Posterior vena cava (tissue), 2 donors: ENCODE measurements at regions not wholly inside any gene's neighbourhood (a gene's known extent, or its start where the extent isn't known, plus 50 kb on each side); places are given as distances from the start of the nearest gene placed in this dataset.
"Not testable (repeated sequence)": the region's sequence is repeated elsewhere in the genome, so short reads cannot be mapped to it uniquely, and the experiment has no call there.

Experiments used
- DNase-seq: peaks from one replicate; pipeline ENCODE4 v3.0.0-alpha.2; 2020; ENCODE audit warnings: low spot score
- intact Hi-C, 2 donors: fragments of 100-400 bp; cut with DNase I; formaldehyde crosslinking; loops; one replicate each; pipeline versions ENCODE4 v1.14.1 to v1.14.2; 2022 to 2023
- donor health status: DM: yes; HTN: yes; CAD: no.
- donor health status: DM: yes; HTN: yes; CAD: no.

DNA sequence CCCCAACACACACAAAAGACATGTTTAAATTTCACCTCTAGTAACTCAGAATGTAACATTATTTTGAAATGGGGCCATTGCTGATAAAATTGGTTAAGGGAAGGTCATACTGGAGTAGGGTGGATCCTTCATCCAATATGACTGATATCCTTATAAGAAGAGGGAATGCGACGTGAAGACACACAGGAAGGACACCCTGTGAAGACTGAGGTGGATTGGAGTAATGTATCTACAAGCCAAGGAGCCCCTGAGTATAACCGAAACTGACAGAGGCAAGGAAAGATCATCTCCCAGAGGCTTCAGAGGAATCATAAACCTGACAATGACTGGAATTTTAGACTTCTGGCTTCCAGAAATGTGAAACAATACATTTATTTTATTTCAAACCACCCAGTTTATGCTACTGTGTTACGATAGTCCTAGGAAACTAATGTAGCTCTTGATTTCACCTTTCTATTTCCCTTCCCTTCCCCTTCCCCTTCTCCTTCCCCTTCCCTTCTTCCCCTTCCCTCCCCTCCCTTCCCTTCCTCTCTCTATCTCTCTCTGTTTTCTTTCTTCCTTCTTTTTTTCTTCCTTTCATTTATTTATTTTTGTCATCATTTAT lies 1775.4 kb downstream of the LRRC4C start:
- intact Hi-C loops = no loop called here
- DNase-seq = no peak

GRCh38 chr11:39683288-39683950 lies 1776.0 kb downstream of the LRRC4C start:
- intact Hi-C loops = no loop called here
- DNase-seq = no peak

GRCh38 chr11:39681428-39681827 lies 1778.0 kb downstream of the LRRC4C start:
- intact Hi-C loops = no loop called here
- no peak for DNase-seq

DNA sequence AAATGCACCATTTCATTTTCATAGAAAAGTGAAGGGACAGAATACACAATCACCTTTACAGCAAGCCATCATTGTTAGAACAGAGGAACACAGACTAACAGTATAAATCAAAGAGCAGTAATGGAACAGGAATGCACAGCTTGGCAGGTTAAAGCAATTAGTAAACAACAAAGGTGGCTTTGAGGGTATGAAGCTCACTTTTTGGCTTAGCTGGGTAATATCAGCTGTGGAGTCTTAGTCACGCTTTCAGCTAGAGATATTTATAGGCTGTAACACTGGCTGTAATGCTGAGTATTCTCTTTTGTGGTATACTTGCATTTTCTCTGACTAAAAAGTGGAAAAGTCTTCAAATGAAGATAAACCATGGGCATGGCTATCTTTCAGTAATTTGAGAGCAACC lies 1780.5 kb downstream of the LRRC4C start:
- intact Hi-C loops = no loop called here
- DNase-seq = no peak

GRCh38 chr11:39675171-39675570 lies 1784.3 kb downstream of the LRRC4C start:
- intact Hi-C loops = no loop called here
- DNase-seq = no peak

DNA sequence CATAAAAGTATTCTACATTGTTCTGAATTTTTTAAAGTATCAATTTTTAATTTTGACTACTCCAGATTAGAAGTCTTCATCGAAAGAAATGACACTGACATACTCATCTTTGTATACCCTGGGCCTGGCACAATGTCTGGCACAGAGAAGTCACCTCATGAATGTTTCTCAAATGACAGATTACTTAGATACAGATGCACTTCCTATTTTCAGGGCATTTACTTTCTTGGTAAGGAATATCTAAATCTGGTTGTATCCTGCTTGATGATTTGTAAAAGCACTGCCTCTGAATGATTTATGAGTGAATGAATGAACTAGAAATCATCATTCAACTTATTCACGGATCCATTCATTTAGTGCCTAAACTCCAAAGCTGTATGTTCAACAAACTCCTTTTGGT lies 1784.7 kb downstream of the LRRC4C start:
- intact Hi-C loops = no loop called here

DNA sequence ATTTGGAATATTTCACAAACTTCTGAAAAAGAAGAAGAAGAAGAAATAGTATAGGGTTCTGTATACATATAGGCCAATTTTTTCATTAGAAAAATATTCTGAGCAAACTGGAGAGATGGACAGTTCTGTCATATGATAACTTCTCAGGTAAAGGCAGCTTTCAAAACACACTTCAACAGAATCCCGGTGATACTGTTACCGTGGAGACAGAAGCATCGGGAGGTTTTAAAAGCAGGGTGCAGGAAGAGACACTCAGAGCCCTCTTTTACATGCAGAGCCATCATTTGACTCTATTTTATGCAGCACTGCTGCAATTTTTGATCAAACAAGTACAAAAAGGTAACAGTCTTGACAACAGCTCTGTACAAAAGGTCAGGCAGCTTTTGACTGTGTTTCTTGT lies 1785.4 kb downstream of the LRRC4C start:
- DNase-seq = no peak
- intact Hi-C loops = no loop called here

More for the DNA sequence above, 1784.7 kb downstream of the LRRC4C start:
- DNase-seq = no peak

DNA sequence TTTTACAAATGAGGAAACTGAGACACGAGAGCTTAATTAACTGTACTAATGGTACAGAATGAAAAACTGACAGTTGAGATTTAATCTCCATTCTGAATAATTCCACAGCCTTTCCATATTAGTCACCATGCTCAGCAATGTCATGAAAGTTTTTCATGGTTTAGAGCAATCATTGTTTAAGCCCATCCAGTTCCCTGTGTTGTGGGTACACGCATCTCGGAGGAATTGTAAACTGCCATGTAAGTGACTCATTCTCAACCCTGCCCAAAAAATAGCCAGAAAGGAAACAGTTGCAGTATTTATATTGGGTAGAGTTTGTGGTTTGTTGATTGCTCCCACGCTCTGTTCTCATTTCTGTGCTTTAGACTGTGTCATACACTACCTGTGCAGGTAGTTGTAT lies 1790.8 kb downstream of the LRRC4C start:
- no peak for DNase-seq
- intact Hi-C loops = no loop called here

- intact Hi-C loops = no loop called here
- DNase-seq = no peak
Observed at GRCh38 chr11:39664023-39664422, 1795.4 kb downstream of the LRRC4C start.

DNA sequence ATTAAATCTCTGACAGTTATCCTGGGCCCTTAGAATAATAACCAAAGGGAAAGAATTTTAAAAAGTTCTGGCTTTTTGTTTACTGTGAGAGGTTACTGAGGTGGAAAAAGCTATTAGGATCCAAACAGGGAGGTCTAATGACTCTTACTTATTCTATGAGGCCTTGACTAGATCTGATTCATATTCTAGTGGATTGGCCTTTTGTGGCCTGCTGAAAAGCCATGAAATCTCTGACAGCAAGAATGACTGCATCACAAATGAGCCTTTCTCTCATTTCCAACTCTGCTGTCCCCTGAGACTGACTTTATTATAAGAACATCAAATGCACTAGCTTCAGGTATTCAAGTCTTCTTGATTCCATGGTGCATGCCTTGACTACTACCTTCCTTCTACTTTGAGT lies 1797.6 kb downstream of the LRRC4C start:
- DNase-seq = no peak
- intact Hi-C loops = no loop called here

DNA sequence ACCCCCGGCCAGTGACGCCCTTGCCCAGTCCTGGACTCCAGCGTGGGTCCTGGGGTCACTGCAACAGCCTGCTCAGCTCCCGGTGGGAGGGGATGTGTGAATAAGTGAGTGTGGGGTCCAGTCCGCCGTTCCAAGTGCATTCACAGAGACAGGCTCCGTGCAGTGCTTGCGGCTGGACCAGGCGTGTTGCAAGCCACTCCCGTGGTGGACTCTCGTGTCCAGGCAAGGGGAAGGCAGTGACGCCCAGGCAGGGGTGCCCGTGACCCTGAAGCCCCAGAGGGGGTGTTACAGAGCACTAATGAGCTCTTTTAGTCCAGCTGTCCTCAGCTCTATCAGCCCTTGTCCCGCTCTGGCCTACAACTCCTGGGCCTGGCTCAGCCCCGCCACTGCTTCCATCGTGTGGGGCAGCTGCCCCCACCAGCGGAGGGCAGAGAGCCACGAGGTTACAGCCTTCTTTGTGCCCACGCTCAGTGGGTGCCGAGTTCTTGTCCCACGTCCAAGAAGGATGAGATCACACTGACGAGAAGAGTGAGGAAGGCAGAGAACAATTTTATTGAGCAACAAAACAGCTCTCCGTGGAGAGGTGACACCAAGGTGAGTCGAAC lies 1807.5 kb downstream of the LRRC4C start:
- DNase-seq = no peak
- intact Hi-C loops = no loop called here

GRCh38 chr11:39641751-39642150 lies 1817.7 kb downstream of the LRRC4C start:
- intact Hi-C loops = no loop called here
- no peak for DNase-seq

DNA sequence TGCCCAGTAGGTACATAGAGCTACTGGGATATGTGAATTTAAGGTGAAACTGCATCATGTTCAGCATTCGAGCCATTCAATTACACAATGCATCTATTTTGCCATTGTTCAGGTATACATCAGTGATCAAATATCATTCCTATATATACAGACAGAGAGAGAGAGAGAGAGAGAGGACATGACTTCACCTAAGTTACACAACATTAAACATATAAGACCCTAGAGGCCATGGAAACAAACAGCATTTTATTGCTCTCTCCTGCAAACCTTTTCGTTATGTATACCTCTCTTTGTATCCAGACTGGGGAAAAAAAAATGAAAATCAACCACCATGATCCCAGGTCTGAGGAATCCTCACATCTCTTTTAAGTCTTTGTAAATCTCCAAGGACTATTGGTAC lies 1829.1 kb downstream of the LRRC4C start:
- intact Hi-C loops = no loop called here
- no peak for DNase-seq

DNA sequence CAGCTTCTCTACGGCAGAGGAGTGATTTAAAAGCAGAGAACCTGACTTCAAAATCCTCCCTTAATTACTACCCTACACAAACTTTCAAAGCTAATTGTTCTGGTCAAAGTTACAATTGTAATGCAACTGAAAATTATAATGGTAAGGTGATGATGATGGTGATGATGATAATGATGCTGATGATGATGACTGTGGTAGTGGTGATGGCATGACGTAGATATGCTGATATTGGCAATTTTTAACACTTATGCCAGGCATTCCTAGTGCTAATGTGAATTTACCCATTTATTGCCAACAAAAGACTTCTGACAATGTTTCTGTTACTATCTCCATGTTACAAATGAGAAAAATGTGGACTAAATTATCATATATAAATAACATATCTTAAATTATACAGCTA lies 1831.1 kb downstream of the LRRC4C start:
- no peak for DNase-seq
- intact Hi-C loops = no loop called here

DNA sequence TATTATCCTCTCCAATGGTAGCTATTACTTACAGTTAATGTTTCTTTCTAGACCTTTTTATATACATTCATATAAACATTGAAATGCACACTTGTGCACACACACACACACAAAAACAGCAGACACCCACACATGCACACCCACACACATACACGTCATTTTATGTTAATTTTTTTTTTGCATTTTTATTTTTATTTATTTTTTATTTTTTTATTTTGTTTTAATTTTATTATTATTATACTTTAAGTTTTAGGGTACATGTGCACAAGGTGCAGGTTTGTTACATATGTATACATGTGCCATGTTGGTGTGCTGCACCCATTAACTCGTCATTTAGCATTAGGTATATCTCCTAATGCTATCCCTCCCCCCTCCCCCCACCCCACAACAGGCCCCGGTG lies 1839.1 kb downstream of the LRRC4C start:
- DNase-seq, intact Hi-C loops: not testable (repeated sequence)

- DNase-seq = no peak
- intact Hi-C loops = no loop called here
Observed at GRCh38 chr11:39617971-39618370, 1841.5 kb downstream of the LRRC4C start.

DNA sequence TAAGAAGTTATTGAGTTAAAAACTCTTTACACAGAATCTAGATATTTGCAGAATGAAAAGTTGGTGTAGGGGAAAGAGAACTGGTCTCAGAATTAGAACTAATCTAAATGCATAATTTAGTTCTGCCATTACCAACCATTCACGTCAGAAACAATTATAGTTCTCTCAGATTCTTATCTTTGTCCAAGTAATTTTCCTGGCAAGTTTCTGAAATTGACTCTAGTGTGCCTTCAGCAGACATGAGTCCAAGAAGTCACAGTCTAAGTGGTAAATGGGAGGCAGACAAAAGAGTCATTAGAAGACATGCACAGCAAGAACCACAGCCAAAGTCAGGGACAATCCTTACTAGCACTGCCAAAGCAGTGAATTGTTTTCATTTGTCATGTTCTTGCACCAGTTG lies 1870.1 kb downstream of the LRRC4C start:
- no peak for DNase-seq
- intact Hi-C loops = no loop called here

DNA sequence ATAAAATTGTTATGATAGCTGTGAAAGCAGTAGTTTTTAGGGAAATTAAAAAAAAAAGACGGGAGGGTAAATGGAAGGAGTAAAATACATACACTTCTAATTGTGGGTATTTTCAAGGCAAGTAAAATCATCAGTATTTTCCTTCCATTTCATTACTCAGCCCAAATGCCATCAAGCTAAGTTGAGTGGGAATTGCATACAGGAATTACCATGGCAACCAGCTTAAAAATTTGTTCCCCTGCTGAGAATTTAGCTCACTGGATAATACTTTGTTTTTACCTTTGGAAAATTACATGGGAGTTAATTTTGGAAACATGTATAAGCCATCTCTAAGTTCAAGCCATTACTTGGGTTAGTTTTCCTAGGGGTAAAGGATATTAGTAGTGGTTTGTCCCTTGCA lies 1873.4 kb downstream of the LRRC4C start:
- intact Hi-C loops = no loop called here

GRCh38 chr11:39571081-39571480 lies 1888.4 kb downstream of the LRRC4C start:
- no peak for DNase-seq
- intact Hi-C loops = no loop called here

More for the DNA sequence above, 1873.4 kb downstream of the LRRC4C start:
- no peak for DNase-seq

GRCh38 chr11:39570526-39570925 lies 1888.9 kb downstream of the LRRC4C start:
- no peak for DNase-seq
- intact Hi-C loops = no loop called here

GRCh38 chr11:39569789-39570188 lies 1889.7 kb downstream of the LRRC4C start:
- no peak for DNase-seq
- intact Hi-C loops = no loop called here
